Activated naive CD4-positive, alpha-beta T cell treated with anti-CD3 and anti-CD28 coated beads for 36 hours (primary cell): ENCODE measurements at regions not wholly inside any gene's neighbourhood (a gene's known extent, or its start where the extent isn't known, plus 50 kb on each side); places are given as distances from the start of the nearest gene placed in this dataset.

Experiments
- CTCF ChIA-PET: fragments of 350-600 bp; sonication (Branson Sonifier 250); formaldehyde crosslinking; loops from one replicate; lab custom pipeline; 2021; ENCODE audit warnings: antibody characterized with exemption; lab: Charles Lee
- DNase-seq: peaks from one replicate; pipeline ENCODE4 v3.0.0-alpha.2; 2020
- H3K27ac Mint-ChIP-seq: one replicate; pipeline ENCODE4 v1.8.0; 2021; ENCODE audit warnings: mild to moderate bottlenecking, mixed read lengths
- H3K27me3 Mint-ChIP-seq: one replicate; pipeline ENCODE4 v1.8.0; 2021; ENCODE audit warnings: low read depth, mixed read lengths
- H3K36me3 Mint-ChIP-seq: one replicate; pipeline ENCODE4 v1.8.0; 2021; ENCODE audit warnings: low read depth, mixed read lengths
- H3K4me1 Mint-ChIP-seq: one replicate; pipeline ENCODE4 v1.8.0; 2021; ENCODE audit warnings: low read depth, mixed read lengths
- H3K4me3 Mint-ChIP-seq: one replicate; pipeline ENCODE4 v1.8.0; 2021; ENCODE audit warnings: mild to moderate bottlenecking, moderate library complexity, mixed read lengths
- H3K9me3 Mint-ChIP-seq: one replicate; pipeline ENCODE4 v1.8.0; 2021; ENCODE audit warnings: mixed read lengths
- intact Hi-C: fragments of 100-400 bp; cut with micrococcal nuclease; formaldehyde crosslinking; loops from one replicate; pipeline ENCODE4 v1.15.1; 2023

DNA sequence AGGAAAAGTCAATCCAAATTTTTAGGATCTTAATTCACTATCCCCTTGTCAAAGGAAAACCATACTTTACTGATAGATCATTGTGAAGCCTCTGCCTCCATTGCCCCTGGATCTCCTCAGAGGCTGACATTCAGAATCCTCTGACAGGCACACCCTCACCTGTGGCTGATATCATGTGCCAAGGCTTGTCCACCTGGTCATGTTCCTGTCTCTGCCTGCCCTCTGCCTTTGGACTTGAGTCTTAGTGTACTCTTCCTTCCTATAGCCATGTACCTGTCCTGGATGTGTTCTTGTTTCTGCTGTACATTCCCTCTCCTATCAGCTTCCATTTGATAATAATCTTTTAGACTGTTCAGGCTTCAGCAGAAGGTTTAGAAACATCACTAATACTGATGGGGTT lies 179.4 kb downstream of the TNFSF13B start:
- Mint-ChIP-seq H3K9me3 (peaks cover 1% of the 10 kb centered on the region), H3K27me3 (no peaks in the 10 kb centered on the region), H3K27ac (no peak overlapping the region), H3K4me1 (no peaks in the 10 kb centered on the region), H3K36me3 (no peaks in the 10 kb centered on the region), H3K4me3 (no peak overlapping the region)
- CTCF ChIA-PET = no interaction called here
- DNase-seq = no peak
- intact Hi-C loops = no loop called here

DNA sequence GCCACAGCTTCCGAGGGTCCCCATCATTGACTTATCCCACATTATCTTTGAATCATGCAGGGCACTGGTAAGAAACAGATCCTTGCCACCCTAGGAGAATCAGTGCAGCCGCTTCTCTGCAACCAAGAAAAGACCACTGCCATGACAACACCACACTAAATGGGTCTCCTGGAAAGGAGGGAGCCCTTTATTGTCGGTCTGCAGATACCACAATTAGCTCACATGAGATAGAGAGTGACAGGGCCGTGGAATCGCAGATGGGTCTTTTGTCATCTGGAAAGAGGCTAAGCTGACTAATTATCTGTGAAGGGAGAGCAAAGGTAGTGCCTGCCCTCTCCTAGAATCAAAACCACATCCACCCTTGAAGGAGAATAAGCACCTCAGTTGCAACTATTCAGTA lies 178.3 kb upstream of the MYO16 start:
- Mint-ChIP-seq H3K27ac (no peak overlapping the region), H3K9me3 (peaks cover 1% of the 10 kb centered on the region), H3K36me3 (no peaks in the 10 kb centered on the region), H3K27me3 (no peaks in the 10 kb centered on the region), H3K4me3 (no peak overlapping the region), H3K4me1 (no peaks in the 10 kb centered on the region)
- CTCF ChIA-PET = no interaction called here
- DNase-seq = no peak
- intact Hi-C loops = no loop called here

DNA sequence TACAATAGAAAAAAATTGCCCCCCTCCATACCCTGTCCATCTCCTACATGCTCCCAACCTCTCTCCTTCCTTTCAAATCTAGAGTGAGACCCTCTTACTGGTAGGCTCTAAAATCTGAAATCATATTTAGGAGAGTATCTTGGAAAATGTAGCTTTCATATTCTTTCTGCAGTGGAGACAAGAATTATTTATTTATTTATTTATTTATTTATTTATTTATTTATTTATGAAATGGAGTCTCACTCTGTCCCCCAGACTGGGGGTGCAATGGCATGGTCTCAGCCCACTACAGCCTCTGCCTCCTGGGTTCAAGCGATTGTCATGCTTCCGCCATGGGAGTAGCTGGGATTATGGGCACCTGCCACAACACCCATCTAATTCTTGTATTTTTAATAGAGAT lies 174.1 kb upstream of the MYO16 start:
- Mint-ChIP-seq H3K4me3 (no peak overlapping the region), H3K27me3 (peaks cover 2% of the 10 kb centered on the region), H3K36me3 (no peaks in the 10 kb centered on the region), H3K4me1 (no peaks in the 10 kb centered on the region), H3K27ac (no peak overlapping the region), H3K9me3 (peaks cover 1% of the 10 kb centered on the region)
- no peak for DNase-seq
- CTCF ChIA-PET = no interaction called here
- intact Hi-C loops = no loop called here

DNA sequence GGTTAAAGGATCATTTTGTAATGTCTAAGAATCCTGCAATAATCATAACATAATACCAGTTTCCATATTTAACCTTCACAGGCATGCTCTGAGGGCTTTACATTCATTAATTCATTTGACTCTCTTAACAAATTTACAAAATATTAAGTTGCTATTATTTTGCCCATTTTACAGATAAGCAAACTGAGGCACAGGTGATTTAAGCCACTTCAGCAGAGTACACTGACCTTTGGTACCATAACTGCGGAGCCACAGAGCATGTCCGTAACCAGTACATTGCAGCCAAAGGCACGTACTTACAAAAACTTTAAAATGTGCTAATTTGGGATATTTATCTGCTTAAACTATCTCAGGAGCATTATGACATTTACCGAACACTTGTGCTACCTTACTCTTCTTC lies 169.4 kb upstream of the MYO16 start:
- H3K4me3 Mint-ChIP-seq = no peak overlapping the region
- no peaks in the 10 kb centered on the region for H3K9me3 Mint-ChIP-seq
- peaks cover 2% of the 10 kb centered on the region for H3K27me3 Mint-ChIP-seq
- no peaks in the 10 kb centered on the region for H3K4me1 Mint-ChIP-seq
- no peak overlapping the region for H3K27ac Mint-ChIP-seq
- no peak for DNase-seq
- CTCF ChIA-PET = no interaction called here
- no peaks in the 10 kb centered on the region for H3K36me3 Mint-ChIP-seq
- intact Hi-C loops = no loop called here

DNA sequence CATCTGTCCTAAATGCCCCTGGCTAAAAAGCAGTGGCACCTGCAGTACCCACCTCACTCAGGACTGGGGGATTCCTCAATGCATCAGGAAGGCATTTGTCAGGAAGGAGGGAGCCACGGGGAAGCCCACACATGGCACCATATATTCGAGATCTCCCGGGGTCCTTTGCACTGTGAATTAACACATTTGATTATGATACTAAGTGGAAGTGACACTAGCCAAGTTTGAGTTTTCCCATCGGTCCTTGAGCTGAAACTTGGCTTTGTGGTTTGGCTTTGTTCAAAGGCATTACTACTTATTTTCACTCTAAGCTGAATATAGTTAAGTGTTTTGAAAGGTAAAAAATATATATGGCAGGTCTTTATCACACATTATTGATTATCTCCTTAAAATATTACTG lies 168.7 kb upstream of the MYO16 start:
- Mint-ChIP-seq H3K27me3 (peaks cover 2% of the 10 kb centered on the region), H3K4me3 (no peak overlapping the region), H3K36me3 (no peaks in the 10 kb centered on the region), H3K4me1 (no peaks in the 10 kb centered on the region), H3K9me3 (no peaks in the 10 kb centered on the region), H3K27ac (no peak overlapping the region)
- intact Hi-C loops = no loop called here
- CTCF ChIA-PET = no interaction called here
- DNase-seq = no peak

DNA sequence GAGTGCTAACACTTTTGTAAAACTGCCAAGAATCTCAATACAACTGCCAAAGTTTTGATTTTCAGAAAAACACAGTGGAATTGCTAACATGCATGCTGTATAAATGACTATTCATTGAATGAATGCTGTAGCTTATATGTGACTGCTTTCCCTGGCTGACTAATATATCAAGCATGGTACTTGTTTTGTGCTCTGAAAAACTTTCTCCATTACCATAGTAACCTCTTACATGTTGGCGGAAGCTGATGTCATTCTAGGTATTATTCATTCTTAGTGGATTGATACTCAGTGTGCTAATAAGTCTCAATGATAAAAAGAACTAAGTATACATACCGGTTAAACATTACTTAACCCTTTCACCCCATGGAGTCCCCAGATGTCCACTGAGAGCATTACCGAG lies 166.1 kb upstream of the MYO16 start:
- Mint-ChIP-seq H3K4me1 (no peaks in the 10 kb centered on the region), H3K4me3 (no peak overlapping the region), H3K27me3 (peaks cover 2% of the 10 kb centered on the region), H3K9me3 (no peaks in the 10 kb centered on the region), H3K36me3 (no peaks in the 10 kb centered on the region), H3K27ac (no peak overlapping the region)
- no peak for DNase-seq
- CTCF ChIA-PET = no interaction called here
- intact Hi-C loops = no loop called here

DNA sequence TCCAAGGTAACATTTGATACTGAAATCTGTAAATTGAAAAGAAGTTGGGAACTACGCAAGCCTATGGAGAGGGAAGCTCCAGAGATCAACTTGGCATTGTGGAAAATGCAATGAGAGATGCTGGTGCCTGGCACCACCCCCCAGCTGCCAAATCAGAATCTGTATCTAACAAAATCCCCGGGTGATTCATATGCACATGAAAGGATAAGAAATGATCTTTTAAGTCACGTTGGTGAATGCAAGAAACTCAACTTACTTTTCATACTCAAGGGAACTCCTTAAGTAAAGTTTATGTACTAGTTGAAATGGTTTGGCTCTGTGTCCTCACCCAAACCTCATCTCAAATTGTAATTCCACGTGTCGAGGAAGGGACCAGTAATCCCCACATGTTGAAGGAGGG lies 158.5 kb upstream of the MYO16 start:
- no peak for DNase-seq
- CTCF ChIA-PET = no interaction called here
- Mint-ChIP-seq H3K9me3 (no peaks in the 10 kb centered on the region), H3K4me1 (peaks cover 7% of the 10 kb centered on the region), H3K36me3 (peaks cover 4% of the 10 kb centered on the region), H3K4me3 (no peak overlapping the region), H3K27me3 (no peaks in the 10 kb centered on the region), H3K27ac (no peak overlapping the region)
- intact Hi-C loops = no loop called here

DNA sequence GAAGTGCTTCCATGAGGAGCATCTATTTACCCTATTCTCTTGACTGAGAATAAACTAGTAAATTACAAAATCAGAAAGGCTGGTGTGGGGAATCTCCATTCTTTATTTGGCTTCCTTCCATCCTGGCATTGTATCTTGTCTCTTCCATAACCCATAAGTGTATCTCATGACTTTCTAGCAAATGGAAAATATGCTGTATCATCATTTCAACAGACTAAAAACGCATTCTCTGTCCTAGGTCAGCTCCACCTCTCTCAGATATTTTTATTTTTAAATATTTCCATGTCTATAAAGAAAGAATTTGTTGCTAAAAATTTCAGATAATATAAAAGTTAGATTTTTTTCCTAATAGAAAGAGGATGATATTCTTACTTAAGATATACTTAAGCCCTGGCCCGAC lies 154.2 kb upstream of the MYO16 start:
- H3K9me3 Mint-ChIP-seq = no peaks in the 10 kb centered on the region
- no peak overlapping the region for H3K27ac Mint-ChIP-seq
- CTCF ChIA-PET = no interaction called here
- peaks cover 5% of the 10 kb centered on the region for H3K4me1 Mint-ChIP-seq
- no peaks in the 10 kb centered on the region for H3K27me3 Mint-ChIP-seq
- no peak overlapping the region for H3K4me3 Mint-ChIP-seq
- intact Hi-C loops = no loop called here
- DNase-seq = no peak
- peaks cover 4% of the 10 kb centered on the region for H3K36me3 Mint-ChIP-seq

DNA sequence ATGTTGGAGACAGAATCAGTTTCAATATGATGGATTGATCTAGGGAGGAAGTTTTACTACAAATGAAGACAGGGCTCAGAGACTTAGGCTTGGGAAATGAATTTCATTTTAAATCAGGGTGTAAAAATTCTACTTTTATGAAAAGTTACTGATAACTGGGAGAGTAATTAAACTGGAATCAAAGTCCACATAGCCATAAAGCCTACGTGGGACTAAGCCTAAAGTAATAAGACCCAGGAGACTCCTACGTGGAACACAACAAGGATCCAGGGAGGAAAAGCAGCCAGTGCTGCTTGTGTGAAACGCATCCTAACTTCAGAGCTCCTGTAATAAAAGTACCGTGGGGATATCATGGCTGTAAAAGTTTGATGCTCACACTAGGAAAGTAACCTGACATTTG lies 152.0 kb upstream of the MYO16 start:
- no peaks in the 10 kb centered on the region for H3K4me1 Mint-ChIP-seq
- H3K27ac Mint-ChIP-seq = no peak overlapping the region
- H3K4me3 Mint-ChIP-seq = no peak overlapping the region
- intact Hi-C loops = no loop called here
- H3K9me3 Mint-ChIP-seq = no peaks in the 10 kb centered on the region
- CTCF ChIA-PET = no interaction called here
- H3K27me3 Mint-ChIP-seq = no peaks in the 10 kb centered on the region
- no peak for DNase-seq
- H3K36me3 Mint-ChIP-seq = no peaks in the 10 kb centered on the region

DNA sequence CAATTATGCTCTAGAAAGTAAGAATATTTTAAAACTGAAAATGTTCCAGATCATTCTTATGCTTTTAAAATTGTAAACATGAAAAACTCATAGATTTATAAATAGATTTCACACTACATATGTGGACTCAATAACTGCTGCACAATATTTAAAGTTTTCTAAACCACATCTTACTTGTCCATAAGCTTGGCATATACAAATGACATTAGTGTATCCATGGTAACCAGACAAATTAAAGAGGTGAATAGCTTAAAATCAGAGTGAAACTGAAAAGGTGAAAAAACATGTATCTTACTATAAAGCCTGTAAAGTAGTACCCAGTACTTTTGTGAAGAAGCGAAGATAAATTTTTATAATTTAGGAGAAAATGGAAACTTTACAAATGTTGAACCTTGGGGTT lies 151.2 kb upstream of the MYO16 start:
- H3K27ac Mint-ChIP-seq = no peak overlapping the region
- no peak for DNase-seq
- no peaks in the 10 kb centered on the region for H3K4me1 Mint-ChIP-seq
- H3K9me3 Mint-ChIP-seq = no peaks in the 10 kb centered on the region
- intact Hi-C loops = no loop called here
- H3K27me3 Mint-ChIP-seq = no peaks in the 10 kb centered on the region
- H3K36me3 Mint-ChIP-seq = no peaks in the 10 kb centered on the region
- CTCF ChIA-PET = no interaction called here
- no peak overlapping the region for H3K4me3 Mint-ChIP-seq

DNA sequence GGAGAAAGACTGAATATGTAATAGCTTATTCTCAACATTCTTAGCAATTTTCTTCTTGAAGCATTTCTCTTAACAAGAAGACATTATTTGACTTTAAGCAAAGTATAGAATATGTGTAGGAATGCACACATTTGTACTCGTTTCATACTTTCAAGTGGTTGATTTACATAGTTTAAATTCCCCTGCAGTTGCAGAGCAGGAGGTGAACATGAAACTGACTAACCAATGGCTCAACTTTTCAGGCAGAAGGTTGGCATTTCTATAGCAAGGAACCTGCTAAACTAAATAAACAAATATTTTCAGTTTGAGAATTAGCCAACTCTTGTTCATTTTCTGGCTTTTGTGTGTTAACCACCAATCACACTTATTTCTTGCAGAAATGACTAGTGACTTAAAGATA lies 145.4 kb upstream of the MYO16 start:
- CTCF ChIA-PET = no interaction called here
- H3K9me3 Mint-ChIP-seq = no peaks in the 10 kb centered on the region
- H3K36me3 Mint-ChIP-seq = no peaks in the 10 kb centered on the region
- DNase-seq = no peak
- no peak overlapping the region for H3K27ac Mint-ChIP-seq
- intact Hi-C loops = no loop called here
- H3K4me1 Mint-ChIP-seq = no peaks in the 10 kb centered on the region
- no peak overlapping the region for H3K4me3 Mint-ChIP-seq
- no peaks in the 10 kb centered on the region for H3K27me3 Mint-ChIP-seq

DNA sequence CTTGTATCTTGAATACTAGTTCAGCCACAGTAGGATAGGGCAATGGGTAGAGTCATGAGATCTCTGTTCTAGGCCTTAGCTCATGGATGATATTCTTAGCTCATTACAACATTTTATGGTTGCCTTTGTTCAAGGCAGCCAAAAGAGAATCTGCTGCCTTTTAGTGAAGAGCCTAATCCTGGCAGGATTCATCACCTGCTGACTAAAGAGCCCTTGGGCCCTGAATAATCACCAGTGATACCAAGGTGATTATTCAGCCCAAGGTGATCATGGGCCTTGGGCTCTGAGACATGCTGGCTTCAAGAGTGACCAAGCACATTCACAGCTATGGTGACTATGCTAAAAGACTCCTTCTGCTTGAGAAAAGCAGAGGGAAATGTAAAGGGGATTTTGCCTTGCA lies 143.3 kb upstream of the MYO16 start:
- Mint-ChIP-seq H3K9me3 (no peaks in the 10 kb centered on the region), H3K4me3 (no peak overlapping the region), H3K27me3 (no peaks in the 10 kb centered on the region), H3K36me3 (no peaks in the 10 kb centered on the region), H3K4me1 (no peaks in the 10 kb centered on the region), H3K27ac (no peak overlapping the region)
- intact Hi-C loops = no loop called here
- no peak for DNase-seq
- CTCF ChIA-PET = interaction anchor here (0.7 kb wide), 1 partner anchor 9 kb away, joined by 3 read pairs; no protein-coding TSS in a partner anchor

DNA sequence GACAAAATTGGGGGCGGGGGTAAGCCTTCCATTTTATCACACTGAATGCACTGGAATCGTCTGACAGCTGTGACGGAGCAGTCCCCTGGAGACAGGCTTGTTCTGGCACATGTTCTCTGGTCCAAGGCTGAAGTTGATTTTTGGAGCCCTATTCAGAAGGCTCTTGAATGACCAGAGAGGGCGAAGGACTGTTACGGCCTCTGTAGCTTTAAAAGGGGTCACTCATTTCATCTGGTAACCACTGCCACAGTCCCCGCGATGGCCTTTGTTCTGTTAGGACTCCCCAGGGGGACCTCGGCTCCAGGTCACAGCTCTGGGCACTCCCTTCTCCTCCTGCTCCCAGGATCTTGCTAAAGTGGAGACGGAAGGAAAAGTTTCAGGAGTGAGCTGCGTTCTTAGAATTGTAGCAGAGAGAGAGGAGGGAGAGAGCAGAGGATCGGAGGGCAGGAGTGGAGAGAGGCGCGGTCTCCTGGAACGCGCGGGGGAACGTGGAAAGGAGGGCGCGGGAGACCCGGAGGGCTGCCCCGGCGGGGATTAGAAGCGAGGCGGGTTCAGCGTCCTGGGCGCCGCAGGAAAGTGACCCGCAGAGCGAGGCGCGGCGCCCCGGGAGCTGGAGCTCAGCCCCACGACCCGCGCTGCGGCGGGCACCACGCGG lies 134.3 kb upstream of the MYO16 start:
- peaks cover 2% of the 10 kb centered on the region for H3K36me3 Mint-ChIP-seq
- peak overlapping the region; percentile 74 for H3K4me3 Mint-ChIP-seq
- no peak for DNase-seq
- H3K9me3 Mint-ChIP-seq = no peaks in the 10 kb centered on the region
- intact Hi-C loops = no loop called here
- no peak overlapping the region for H3K27ac Mint-ChIP-seq
- CTCF ChIA-PET = interaction anchor here (0.5 kb wide), 1 partner anchor 9 kb away, joined by 3 read pairs; no protein-coding TSS in a partner anchor
- peaks cover 13% of the 10 kb centered on the region for H3K4me1 Mint-ChIP-seq
- peaks cover 34% of the 10 kb centered on the region for H3K27me3 Mint-ChIP-seq
